ENCODE measurements at regions not wholly inside any gene's neighbourhood (a gene's known extent, or its start where the extent isn't known, plus 50 kb on each side); places are given as distances from the start of the nearest gene placed in this dataset.

GRCh38 chr2:234243871-234244565 lies 193.5 kb downstream of the SPP2 start:
- DNase-seq, result no peak

DNA sequence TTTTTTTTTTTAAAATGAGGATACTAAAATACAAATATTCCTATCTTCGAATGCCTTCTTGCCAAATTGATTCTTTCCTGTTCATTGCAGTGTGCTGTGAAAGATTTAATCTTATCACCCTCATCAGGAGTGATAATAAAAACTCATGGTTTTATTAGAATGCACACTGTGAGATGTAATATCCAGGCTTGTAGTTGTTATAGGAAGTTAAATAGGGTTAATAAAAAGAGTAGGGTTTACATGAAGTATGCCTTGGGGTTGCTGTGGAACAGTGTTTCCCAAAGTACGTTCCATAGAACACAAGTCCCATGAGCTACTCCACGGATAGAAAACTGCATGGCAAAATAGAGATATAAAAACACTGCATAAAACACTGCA lies 191.9 kb downstream of the SPP2 start:
- no peak for DNase-seq

DNA sequence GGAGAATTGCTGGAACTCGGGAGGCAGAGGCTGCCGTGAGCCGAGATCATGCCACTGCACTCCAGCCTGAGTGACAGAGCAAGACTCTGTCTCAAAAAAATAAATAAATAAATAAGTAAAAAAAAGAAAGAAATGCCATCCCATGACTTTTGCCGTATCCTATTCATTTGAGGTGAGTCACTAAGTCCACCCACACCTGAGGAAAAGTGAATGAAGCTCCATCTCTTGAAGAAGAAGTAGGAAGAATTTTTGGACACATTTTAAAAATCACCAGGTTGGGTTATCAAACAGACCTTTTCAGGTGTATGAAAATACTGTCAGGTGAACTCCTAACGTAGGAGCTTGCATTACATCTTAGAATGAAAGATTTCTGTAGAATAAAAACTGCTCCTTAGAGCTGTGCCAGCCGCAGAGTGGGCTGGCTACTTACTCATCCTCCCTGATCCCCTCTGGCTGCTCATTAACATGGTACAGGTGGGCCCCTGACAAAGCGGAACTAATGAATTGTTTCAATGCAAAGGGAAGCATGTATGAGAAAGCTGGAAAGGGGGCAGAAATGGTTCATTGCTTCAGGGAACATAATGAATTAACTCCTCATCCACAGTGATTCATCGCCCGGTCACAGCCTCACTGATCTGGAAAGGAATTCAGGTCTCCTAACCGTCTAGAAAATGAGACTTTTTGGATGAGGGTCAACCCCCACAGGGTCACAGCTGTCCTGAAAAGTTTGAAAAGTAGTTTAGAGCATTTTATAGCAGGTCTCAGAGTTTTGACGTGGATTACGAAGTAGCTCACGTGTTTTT lies 191.4 kb downstream of the SPP2 start:
- no peak for DNase-seq

- no peak for DNase-seq
These were observed 190.4 kb downstream of the SPP2 start for GRCh38 chr2:234240917-234241316.

GRCh38 chr2:234235191-234235590 lies 184.7 kb downstream of the SPP2 start:
- DNase-seq, result no peak

DNA sequence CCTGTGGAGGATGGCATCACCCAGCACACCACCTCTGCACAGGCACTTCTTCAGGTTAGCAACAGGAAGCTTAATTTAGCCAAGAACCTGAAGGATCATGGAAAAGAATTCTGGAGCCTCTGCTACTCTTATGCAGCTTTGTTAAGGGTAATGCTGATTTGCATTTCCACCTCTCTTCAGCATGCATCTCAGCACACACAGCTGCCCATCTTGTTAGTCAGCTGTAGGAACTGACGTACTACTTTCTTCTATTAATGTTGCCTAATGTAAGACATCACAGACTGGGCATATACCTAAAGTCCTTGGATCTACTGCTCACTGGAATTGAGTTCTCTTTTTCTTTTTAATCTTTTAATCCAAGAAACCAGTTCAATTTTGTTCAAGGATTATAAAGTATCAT lies 181.0 kb downstream of the SPP2 start:
- no peak for DNase-seq

- DNase-seq, result no peak
These were observed 168.5 kb downstream of the SPP2 start for GRCh38 chr2:234219046-234219310.

- DNase-seq, result no peak
These were observed 168.0 kb downstream of the SPP2 start for GRCh38 chr2:234218266-234219045.

DNA sequence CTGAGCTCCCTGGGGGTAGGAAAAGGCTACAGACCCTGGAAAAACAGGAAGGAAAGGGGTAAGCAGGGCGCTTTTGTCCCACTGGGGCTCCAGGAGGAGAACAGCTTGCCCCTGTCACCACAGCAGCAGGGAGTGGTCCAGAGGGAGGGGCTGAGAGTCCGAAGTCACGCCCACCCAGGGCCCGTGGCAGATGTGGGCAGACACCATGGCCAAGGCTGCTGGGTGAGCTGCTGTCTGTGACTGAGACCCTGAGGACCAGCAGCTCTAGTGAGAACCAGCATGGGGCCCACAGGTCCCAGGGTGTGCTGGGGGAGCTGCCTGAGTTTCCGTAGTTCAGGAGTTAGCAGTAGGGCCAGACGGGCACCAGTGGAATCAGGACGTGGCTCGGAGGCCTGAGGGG lies 162.0 kb downstream of the SPP2 start:
- no peak for DNase-seq

DNA sequence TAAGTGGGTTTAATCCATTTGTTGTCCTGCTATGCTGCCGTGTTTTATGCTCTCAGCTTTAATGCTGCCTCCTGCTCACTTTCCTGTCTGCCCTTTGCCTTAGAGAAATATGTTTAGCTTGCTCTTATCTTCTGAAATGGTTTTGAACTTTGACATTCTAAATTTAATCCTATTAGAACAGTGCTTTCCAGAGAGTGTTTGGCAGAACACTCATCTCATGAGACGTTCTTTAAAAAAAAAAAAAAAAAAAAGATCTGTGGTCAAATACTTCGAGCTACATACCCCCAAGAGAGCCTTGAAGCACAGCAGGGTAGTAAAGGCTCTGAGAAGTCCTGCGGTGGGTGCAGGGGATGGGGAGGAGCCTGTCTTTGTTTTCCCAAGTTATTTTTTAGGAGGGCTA lies 161.3 kb downstream of the SPP2 start:
- no peak for DNase-seq

DNA sequence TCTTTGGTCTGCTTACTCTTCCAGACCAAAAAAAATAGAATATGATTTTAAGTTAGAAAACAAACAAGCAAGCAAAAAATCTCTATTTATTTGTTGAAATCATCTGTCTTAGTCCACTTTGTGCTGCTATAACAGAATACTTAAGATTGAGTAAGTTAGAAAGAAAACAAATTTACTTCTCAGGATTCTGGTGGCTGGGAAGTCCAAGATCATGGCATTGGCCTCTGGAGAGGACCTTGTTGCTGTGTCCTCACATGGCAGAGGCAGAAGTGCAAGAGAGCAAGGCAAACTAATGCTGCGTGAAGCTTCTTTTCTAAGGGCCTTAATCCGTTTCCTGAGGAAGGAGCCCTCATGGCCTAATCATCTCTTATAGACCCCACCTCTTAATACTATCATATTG lies 156.2 kb downstream of the SPP2 start:
- DNase-seq, result no peak

DNA sequence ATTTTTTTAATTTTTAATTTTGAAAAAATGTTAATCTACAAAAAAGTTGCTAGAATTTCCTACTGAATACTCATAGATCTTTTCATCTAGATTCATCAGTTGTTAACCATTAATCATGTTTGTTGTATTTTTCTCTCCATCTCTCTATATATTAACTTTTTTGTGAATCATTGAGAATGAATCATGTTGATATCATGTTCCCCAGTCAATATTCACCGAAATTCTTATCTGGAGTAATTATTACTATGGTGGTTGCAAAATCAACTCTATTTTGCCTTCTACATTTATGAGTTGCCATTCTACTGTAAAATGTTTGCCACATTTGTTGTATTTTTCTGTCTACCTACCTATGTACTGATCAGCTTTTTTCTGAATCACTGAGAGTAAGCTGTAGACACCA lies 154.0 kb downstream of the SPP2 start:
- no peak for DNase-seq

- no peak for DNase-seq
These were observed 152.9 kb downstream of the SPP2 start for GRCh38 chr2:234203135-234203984.

GRCh38 chr2:234202601-234203000 lies 152.1 kb downstream of the SPP2 start:
- DNase-seq, result no peak

- DNase-seq, result no peak
These were observed 149.5 kb downstream of the SPP2 start for GRCh38 chr2:234199996-234200395.

- no peak for DNase-seq
These were observed 148.5 kb downstream of the SPP2 start for GRCh38 chr2:234198976-234199375.

DNA sequence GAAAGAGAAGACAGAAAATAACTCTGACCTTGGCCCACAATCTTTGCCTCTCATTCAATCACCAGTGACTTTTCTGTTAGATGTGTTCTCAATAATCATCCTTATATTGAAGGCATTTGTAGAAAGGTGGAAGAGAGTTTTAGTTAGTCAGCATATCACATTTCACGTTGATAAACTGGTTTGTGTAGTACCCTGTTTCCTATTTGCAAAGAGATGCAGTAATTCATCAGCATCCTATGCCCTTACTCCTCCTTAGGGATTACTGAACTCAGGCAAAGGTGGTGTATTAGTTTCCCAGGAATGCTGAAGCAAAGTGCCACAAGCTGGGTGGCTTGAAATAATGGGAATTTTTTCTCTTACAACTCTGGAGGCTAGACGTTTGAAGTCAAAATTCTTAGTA lies 145.0 kb downstream of the SPP2 start:
- DNase-seq, result no peak

- no peak for DNase-seq
These were observed 143.6 kb downstream of the SPP2 start for GRCh38 chr2:234193977-234194563.

DNA sequence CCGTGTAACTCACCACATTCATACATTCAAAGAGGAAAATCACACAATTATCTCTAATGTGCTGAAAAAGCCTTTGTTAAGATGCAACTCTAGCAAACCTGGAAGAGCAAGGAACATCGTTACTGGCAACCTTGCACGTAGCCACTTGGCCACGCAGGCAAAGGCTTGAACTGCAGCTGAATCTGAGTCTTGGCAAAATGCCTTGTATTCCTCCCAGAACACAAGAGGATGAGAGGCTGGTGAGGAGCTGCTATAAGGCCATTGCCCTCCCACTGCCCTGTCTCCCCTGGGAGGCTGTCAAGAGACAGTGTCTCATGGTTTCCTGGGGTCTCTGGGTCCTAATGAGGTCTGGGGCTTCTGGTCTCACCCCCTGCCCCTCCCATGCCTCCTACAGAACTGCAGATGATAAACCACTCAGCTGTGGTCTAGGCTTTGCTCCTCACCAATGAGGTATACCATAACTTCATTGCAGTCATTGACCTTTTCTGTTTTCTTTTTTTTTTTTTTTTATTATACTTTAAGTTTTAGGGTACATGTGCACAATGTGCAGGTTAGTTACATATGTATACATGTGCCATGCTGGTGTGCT lies 141.4 kb downstream of the SPP2 start:
- DNase-seq, result no peak

GRCh38 chr2:234189786-234190300 lies 139.3 kb downstream of the SPP2 start:
- no peak for DNase-seq

DNA sequence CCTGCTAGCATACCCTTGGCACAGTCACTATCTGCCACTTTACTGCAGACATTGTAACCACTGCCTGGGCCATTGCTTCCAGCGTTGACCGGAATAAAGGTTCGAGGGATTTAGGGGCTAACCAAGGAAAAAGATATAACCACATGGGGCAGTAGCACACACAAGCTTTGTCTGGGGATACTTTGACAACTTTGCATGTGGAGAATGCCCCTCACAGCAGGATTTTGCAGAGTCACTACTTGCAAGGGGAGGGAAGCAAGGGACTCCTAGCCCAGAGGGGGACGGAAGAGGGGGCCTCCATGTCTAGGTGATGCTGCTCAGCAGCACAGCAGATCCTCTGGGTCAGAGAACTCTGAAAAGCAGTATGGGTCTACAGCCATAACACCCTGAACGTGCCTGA lies 138.7 kb downstream of the SPP2 start:
- DNase-seq, result no peak

DNA sequence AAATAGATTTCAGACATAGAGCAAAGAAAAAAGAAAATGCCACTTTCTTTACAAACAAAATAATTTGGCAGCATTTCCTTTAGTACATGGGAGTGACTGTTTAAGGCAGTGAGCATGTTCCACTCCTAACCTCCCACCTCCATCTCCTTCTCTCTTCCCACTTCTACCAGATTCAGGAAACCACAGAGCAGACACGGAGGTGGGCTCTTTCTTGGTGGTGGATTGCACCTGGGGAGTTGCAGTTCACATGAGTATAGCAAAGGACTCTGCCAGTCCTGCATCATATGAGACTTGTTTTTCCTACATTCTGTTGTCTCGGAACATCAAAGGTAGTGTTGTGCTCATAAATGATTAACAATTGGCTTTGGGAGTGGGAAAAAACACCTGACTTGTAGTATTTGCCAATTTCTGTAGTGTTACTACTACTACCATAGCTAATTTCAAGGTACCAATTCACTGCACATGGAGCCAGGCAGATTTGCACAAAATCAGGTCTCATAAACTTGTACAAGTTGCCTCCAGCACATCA lies 137.2 kb downstream of the SPP2 start:
- DNase-seq, result no peak

Data from activated T-cell treated with anti-CD3 and anti-CD28 coated beads, Interleukin-2, amount 50 U/mL, for 1 hour (primary cell).